ENCODE measurements at regions not wholly inside any gene's neighbourhood (a gene's known extent, or its start where the extent isn't known, plus 50 kb on each side); places are given as distances from the start of the nearest gene placed in this dataset.
"Not testable (repeated sequence)": the region's sequence is repeated elsewhere in the genome, so short reads cannot be mapped to it uniquely, and the experiment has no call there.

- H3K4me3 Mint-ChIP-seq; H3K27ac Mint-ChIP-seq; H3K9me3 Mint-ChIP-seq; intact Hi-C loops (cut with micrococcal nuclease); H3K4me1 Mint-ChIP-seq (ENCODE audit: low read depth); H3K36me3 Mint-ChIP-seq (ENCODE audit: low read depth); H3K27me3 Mint-ChIP-seq: not testable (repeated sequence)
These were observed 64.5 kb downstream of the SLC30A10 start for GRCh38 chr1:219863816-219864215.

GRCh38 chr1:219862366-219862765 lies 66.0 kb downstream of the SLC30A10 start:
- Mint-ChIP-seq H3K27ac (no peak overlapping the region), H3K27me3 (peaks cover 2% of the 10 kb centered on the region), H3K4me3 (no peak overlapping the region), H3K4me1 (ENCODE audit: low read depth) (no peaks in the 10 kb centered on the region), H3K9me3 (no peaks in the 10 kb centered on the region), H3K36me3 (ENCODE audit: low read depth) (no peaks in the 10 kb centered on the region)
- intact Hi-C loops (cut with micrococcal nuclease): no loop called here

- Mint-ChIP-seq H3K4me1 (ENCODE audit: low read depth) (no peaks in the 10 kb centered on the region), H3K27ac (no peak overlapping the region), H3K9me3 (no peaks in the 10 kb centered on the region), H3K36me3 (ENCODE audit: low read depth) (no peaks in the 10 kb centered on the region), H3K4me3 (no peak overlapping the region), H3K27me3 (peaks cover 2% of the 10 kb centered on the region)
- intact Hi-C loops (cut with micrococcal nuclease): no loop called here
These were observed 69.4 kb downstream of the SLC30A10 start for GRCh38 chr1:219858980-219859379.

- H3K4me3 Mint-ChIP-seq: no peak overlapping the region
These were observed 81.0 kb downstream of the SLC30A10 start for GRCh38 chr1:219847215-219847855.

GRCh38 chr1:219839595-219839994 lies 88.8 kb downstream of the SLC30A10 start:
- not testable (repeated sequence) for H3K4me3 Mint-ChIP-seq; H3K4me1 Mint-ChIP-seq (ENCODE audit: low read depth); H3K36me3 Mint-ChIP-seq (ENCODE audit: low read depth); H3K9me3 Mint-ChIP-seq; H3K27me3 Mint-ChIP-seq; H3K27ac Mint-ChIP-seq
- intact Hi-C loops (cut with micrococcal nuclease): loop anchor here (5.0 kb wide), 1 partner anchor 138 kb away; no protein-coding TSS in a partner anchor

More at GRCh38 chr1:219847215-219847855, 81.0 kb downstream of the SLC30A10 start:
- H3K27ac Mint-ChIP-seq: no peak overlapping the region
- intact Hi-C loops (cut with micrococcal nuclease): no loop called here
- peaks cover 9% of the 10 kb centered on the region for H3K9me3 Mint-ChIP-seq
- no peaks in the 10 kb centered on the region for H3K27me3 Mint-ChIP-seq
- H3K4me1 Mint-ChIP-seq (ENCODE audit: low read depth): no peaks in the 10 kb centered on the region
- no peaks in the 10 kb centered on the region for H3K36me3 Mint-ChIP-seq (ENCODE audit: low read depth)

- intact Hi-C loops (cut with micrococcal nuclease): loop anchor here (5.0 kb wide), 1 partner anchor 139 kb away; no protein-coding TSS in a partner anchor
- H3K4me1 Mint-ChIP-seq (ENCODE audit: low read depth): no peaks in the 10 kb centered on the region
- H3K36me3 Mint-ChIP-seq (ENCODE audit: low read depth): no peaks in the 10 kb centered on the region
- H3K9me3 Mint-ChIP-seq: no peaks in the 10 kb centered on the region
- no peaks in the 10 kb centered on the region for H3K27me3 Mint-ChIP-seq
- no peak overlapping the region for H3K4me3 Mint-ChIP-seq
- H3K27ac Mint-ChIP-seq: no peak overlapping the region
These were observed 90.4 kb downstream of the SLC30A10 start for GRCh38 chr1:219837994-219838294.

GRCh38 chr1:219837274-219837993 lies 90.9 kb downstream of the SLC30A10 start:
- Mint-ChIP-seq H3K4me3 (no peak overlapping the region), H3K27me3 (no peaks in the 10 kb centered on the region), H3K36me3 (ENCODE audit: low read depth) (no peaks in the 10 kb centered on the region), H3K27ac (no peak overlapping the region), H3K9me3 (no peaks in the 10 kb centered on the region), H3K4me1 (ENCODE audit: low read depth) (no peaks in the 10 kb centered on the region)
- intact Hi-C loops (cut with micrococcal nuclease): loop anchor here (5.0 kb wide), 1 partner anchor 140 kb away; no protein-coding TSS in a partner anchor

- Mint-ChIP-seq H3K4me3 (no peak overlapping the region), H3K9me3 (no peaks in the 10 kb centered on the region), H3K27ac (no peak overlapping the region), H3K36me3 (ENCODE audit: low read depth) (no peaks in the 10 kb centered on the region), H3K27me3 (no peaks in the 10 kb centered on the region), H3K4me1 (ENCODE audit: low read depth) (no peaks in the 10 kb centered on the region)
- intact Hi-C loops (cut with micrococcal nuclease): no loop called here
These were observed 93.9 kb downstream of the SLC30A10 start for GRCh38 chr1:219834314-219834917.

- H3K36me3 Mint-ChIP-seq (ENCODE audit: low read depth): no peaks in the 10 kb centered on the region
- intact Hi-C loops (cut with micrococcal nuclease): no loop called here
These were observed 95.0 kb downstream of the SLC30A10 start for GRCh38 chr1:219833214-219833815.

GRCh38 chr1:219826290-219826689 lies 102.1 kb downstream of the SLC30A10 start:
- H3K4me3 Mint-ChIP-seq: no peak overlapping the region

More at GRCh38 chr1:219833214-219833815, 95.0 kb downstream of the SLC30A10 start:
- Mint-ChIP-seq H3K4me1 (ENCODE audit: low read depth) (no peaks in the 10 kb centered on the region), H3K9me3 (no peaks in the 10 kb centered on the region), H3K27me3 (no peaks in the 10 kb centered on the region), H3K4me3 (no peak overlapping the region), H3K27ac (no peak overlapping the region)

GRCh38 chr1:219825355-219825754 lies 103.0 kb downstream of the SLC30A10 start:
- Mint-ChIP-seq H3K27ac (no peak overlapping the region), H3K4me1 (ENCODE audit: low read depth) (no peaks in the 10 kb centered on the region), H3K36me3 (ENCODE audit: low read depth) (no peaks in the 10 kb centered on the region), H3K27me3 (no peaks in the 10 kb centered on the region), H3K4me3 (no peak overlapping the region), H3K9me3 (no peaks in the 10 kb centered on the region)
- intact Hi-C loops (cut with micrococcal nuclease): no loop called here

More at GRCh38 chr1:219826290-219826689, 102.1 kb downstream of the SLC30A10 start:
- intact Hi-C loops (cut with micrococcal nuclease): no loop called here
- no peaks in the 10 kb centered on the region for H3K9me3 Mint-ChIP-seq
- H3K4me1 Mint-ChIP-seq (ENCODE audit: low read depth): no peaks in the 10 kb centered on the region
- no peaks in the 10 kb centered on the region for H3K36me3 Mint-ChIP-seq (ENCODE audit: low read depth)
- no peaks in the 10 kb centered on the region for H3K27me3 Mint-ChIP-seq
- no peak overlapping the region for H3K27ac Mint-ChIP-seq

GRCh38 chr1:219824338-219824737 lies 104.0 kb downstream of the SLC30A10 start:
- Mint-ChIP-seq H3K36me3 (ENCODE audit: low read depth) (no peaks in the 10 kb centered on the region), H3K4me3 (no peak overlapping the region), H3K27ac (no peak overlapping the region), H3K4me1 (ENCODE audit: low read depth) (no peaks in the 10 kb centered on the region), H3K27me3 (peaks cover under 1% of the 10 kb centered on the region), H3K9me3 (no peaks in the 10 kb centered on the region)
- intact Hi-C loops (cut with micrococcal nuclease): no loop called here

GRCh38 chr1:219820551-219820950 lies 107.8 kb downstream of the SLC30A10 start:
- H3K27ac Mint-ChIP-seq: no peak overlapping the region
- no peak overlapping the region for H3K4me3 Mint-ChIP-seq
- peaks cover 9% of the 10 kb centered on the region for H3K27me3 Mint-ChIP-seq
- H3K36me3 Mint-ChIP-seq (ENCODE audit: low read depth): no peaks in the 10 kb centered on the region
- intact Hi-C loops (cut with micrococcal nuclease): no loop called here
- H3K9me3 Mint-ChIP-seq: no peaks in the 10 kb centered on the region
- H3K4me1 Mint-ChIP-seq (ENCODE audit: low read depth): no peaks in the 10 kb centered on the region

GRCh38 chr1:219817914-219818313 lies 110.4 kb downstream of the SLC30A10 start:
- H3K27me3 Mint-ChIP-seq: peaks cover 16% of the 10 kb centered on the region
- no peak overlapping the region for H3K27ac Mint-ChIP-seq
- no peaks in the 10 kb centered on the region for H3K4me1 Mint-ChIP-seq (ENCODE audit: low read depth)
- H3K9me3 Mint-ChIP-seq: no peaks in the 10 kb centered on the region
- H3K4me3 Mint-ChIP-seq: no peak overlapping the region
- intact Hi-C loops (cut with micrococcal nuclease): loop anchor here (10.0 kb wide), 1 partner anchor 1483 kb away; no protein-coding TSS in a partner anchor
- no peaks in the 10 kb centered on the region for H3K36me3 Mint-ChIP-seq (ENCODE audit: low read depth)

Measured in dendritic cell treated with granulocyte-macrophage colony-stimulating factor and Interleukin-4, amounts not matched to agents 40 ng/mL and 50 ng/mL, for 4 days (primary cell).